ENCODE measurements at regions not wholly inside any gene's neighbourhood (a gene's known extent, or its start where the extent isn't known, plus 50 kb on each side); places are given as distances from the start of the nearest gene placed in this dataset.

DNA sequence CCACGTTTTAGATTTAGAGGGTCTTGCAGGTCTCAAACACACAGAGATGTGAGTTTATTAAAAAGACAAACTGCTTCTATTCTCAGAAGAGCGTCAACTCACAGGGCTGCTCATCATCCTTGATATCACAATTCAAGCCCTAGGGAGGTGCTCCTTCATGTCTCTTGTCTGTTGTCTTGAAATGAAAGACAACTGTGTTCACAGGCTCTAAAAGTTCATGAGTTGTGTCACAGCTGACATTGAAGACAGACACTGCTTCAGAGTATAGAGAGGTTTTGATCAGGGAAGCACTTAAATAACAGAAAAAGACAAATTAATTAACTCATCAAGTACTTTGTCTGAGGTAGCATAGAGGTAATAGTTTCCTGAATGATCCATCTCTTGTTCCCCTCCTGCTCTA is 1917.6 kb upstream of the WWC1 start:
- no peak for DNase-seq (ENCODE audit: low read depth)
- H3K4me3 ChIP-seq (ENCODE audit: low read depth, low read length): no peak overlapping the region
- TF ChIP-seq, protein P1, sequence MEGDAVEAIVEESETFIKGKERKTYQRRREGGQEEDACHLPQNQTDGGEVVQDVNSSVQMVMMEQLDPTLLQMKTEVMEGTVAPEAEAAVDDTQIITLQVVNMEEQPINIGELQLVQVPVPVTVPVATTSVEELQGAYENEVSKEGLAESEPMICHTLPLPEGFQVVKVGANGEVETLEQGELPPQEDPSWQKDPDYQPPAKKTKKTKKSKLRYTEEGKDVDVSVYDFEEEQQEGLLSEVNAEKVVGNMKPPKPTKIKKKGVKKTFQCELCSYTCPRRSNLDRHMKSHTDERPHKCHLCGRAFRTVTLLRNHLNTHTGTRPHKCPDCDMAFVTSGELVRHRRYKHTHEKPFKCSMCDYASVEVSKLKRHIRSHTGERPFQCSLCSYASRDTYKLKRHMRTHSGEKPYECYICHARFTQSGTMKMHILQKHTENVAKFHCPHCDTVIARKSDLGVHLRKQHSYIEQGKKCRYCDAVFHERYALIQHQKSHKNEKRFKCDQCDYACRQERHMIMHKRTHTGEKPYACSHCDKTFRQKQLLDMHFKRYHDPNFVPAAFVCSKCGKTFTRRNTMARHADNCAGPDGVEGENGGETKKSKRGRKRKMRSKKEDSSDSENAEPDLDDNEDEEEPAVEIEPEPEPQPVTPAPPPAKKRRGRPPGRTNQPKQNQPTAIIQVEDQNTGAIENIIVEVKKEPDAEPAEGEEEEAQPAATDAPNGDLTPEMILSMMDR (IDR thresholded peaks at IDR 0.05; ENCODE audit: low read depth, low read length, missing control alignments): no peak

DNA sequence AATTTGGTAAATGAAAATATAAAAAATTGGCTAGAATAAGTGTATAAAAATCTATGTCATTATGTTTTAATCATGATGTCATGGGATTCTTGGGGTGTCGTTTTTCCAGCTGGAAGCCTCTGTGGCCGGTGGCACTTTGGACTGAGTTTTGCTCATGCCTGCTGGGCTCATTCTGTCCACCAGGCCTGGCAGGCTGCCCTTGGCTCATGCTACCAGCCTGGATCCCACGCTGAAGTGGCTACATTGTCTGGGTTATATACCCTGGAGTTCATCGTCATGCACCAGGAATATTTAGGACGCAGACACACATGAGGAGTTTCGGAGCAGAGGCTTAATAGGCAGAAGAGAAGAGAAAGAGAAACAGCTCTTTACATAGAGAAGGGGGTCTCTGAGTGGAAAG is 1913.7 kb upstream of the WWC1 start:
- TF ChIP-seq, protein P1 (IDR thresholded peaks at IDR 0.05; ENCODE audit: low read depth, low read length, missing control alignments): no peak
- DNase-seq (ENCODE audit: low read depth): no peak
- H3K4me3 ChIP-seq (ENCODE audit: low read depth, low read length): no peak overlapping the region

DNA sequence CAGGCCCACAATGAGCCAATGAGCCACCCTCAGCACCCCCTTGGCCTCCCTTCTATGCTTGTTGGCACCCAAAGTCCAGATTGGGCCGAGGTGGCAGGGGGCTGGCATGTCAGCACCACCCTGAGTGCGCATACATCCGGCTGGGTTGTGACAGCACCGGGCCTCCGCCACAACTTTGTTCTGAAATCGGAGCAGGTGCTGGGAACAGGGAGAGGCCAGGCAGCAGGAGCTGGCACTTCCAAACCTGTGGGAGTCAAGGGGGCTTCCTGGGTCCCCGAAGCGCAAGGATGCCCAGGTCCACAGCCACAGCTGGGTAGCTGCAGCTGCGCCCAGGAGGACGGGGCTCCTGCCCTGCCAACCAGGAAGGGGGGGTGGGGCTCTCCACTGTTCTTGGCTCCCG is 1911.9 kb upstream of the WWC1 start:
- TF ChIP-seq, protein P1 (IDR thresholded peaks at IDR 0.05; ENCODE audit: low read depth, low read length, missing control alignments): no peak
- no peak overlapping the region for H3K4me3 ChIP-seq (ENCODE audit: low read depth, low read length)
- no peak for DNase-seq (ENCODE audit: low read depth)

DNA sequence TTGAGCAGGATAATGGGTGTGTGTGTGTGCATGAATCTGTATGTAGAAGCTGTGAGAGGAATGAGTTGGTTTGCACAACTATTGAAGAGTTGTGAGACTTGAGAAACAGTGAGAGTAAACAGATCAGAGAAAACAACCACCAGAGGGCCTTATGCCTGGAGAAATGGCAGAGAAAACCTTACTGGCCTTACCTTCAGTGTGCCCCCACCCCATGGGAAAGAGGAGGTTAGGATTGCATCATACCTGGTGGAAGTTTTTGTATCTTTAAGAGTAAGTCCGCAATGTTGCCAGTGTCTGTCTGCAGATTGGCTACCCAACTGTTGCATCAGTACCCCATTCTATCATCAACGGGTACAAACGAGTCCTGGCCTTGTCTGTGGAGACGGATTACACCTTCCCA is 1909.4 kb upstream of the WWC1 start:
- H3K4me3 ChIP-seq (ENCODE audit: low read depth, low read length): no peak overlapping the region
- TF ChIP-seq, protein P1 (IDR thresholded peaks at IDR 0.05; ENCODE audit: low read depth, low read length, missing control alignments): no peak
- no peak for DNase-seq (ENCODE audit: low read depth)

DNA sequence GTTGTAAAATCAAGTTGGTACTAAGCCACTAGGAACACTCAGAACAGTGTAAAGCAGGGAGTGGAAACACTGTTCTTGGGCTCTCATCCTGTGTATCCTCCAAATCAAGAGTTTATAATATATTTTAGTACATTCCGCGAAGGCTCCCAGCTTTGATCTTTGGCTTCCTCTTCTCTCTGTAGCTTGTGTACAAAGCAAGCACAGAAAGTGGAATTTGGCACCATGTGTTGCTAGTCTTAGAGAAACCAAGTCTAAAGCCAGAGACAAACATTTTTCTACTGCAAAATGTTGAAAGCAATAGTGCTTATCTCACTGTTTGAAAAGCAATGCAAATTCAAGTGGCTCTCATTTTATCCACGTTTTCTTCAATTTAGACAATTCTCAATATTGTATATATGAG is 1893.3 kb upstream of the WWC1 start:
- TF ChIP-seq, protein P1 (IDR thresholded peaks at IDR 0.05; ENCODE audit: low read depth, low read length, missing control alignments): no peak
- no peak for DNase-seq (ENCODE audit: low read depth)
- no peak overlapping the region for H3K4me3 ChIP-seq (ENCODE audit: low read depth, low read length)

DNA sequence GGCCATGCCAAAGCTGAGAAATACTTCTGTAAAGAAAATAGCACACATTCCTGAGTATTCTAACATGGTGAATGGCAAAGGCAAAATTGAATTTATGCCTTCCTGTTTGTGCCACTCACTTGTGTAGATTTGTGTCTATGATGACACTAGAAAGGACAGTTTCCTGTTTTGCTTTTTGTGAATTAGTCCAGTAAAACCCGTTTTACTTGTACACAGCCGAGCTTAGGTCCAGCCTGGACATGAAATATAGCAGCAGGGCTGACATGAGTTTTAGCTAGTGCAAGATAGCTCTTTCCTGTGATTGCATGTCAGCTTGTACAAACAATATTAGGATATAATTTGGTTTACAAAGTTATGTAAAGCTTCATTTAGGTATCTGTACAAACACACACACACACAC is 1891.7 kb upstream of the WWC1 start:
- H3K4me3 ChIP-seq (ENCODE audit: low read depth, low read length): no peak overlapping the region
- DNase-seq (ENCODE audit: low read depth): no peak
- TF ChIP-seq, protein P1 (IDR thresholded peaks at IDR 0.05; ENCODE audit: low read depth, low read length, missing control alignments): no peak

DNA sequence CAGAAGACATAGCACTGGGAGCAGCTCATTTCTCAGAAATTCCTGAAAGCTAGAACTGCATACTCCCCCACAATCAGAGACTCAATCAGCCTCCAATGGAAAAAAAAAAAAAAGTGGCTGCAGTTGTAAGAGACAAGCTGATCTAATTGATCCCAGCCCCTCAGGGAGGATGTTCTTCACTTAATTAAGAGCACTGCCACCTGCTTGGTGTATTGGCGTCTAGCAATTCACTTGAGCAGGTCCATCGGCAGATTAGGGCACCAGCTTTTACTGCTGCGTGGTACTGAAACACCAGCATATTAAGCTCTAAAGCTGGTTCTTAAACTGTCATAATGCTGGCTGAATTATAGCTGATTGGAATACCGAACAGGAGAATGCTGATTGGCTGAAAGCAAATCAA is 1890.1 kb upstream of the WWC1 start:
- no peak overlapping the region for H3K4me3 ChIP-seq (ENCODE audit: low read depth, low read length)
- TF ChIP-seq, protein P1 (IDR thresholded peaks at IDR 0.05; ENCODE audit: low read depth, low read length, missing control alignments): no peak
- no peak for DNase-seq (ENCODE audit: low read depth)

All from GM12864 (cell line).